Heart right ventricle (tissue), 16 donors: ENCODE measurements at regions not wholly inside any gene's neighbourhood (a gene's known extent, or its start where the extent isn't known, plus 50 kb on each side); places are given as distances from the start of the nearest gene placed in this dataset.

Source experiments
- ATAC-seq, 8 donors: fragments of 200-7000 bp; cut with Tn5 transposase; one replicate each; pipeline ENCODE4 v1.9.1; 2020; ENCODE audit warnings: mild to moderate bottlenecking in 8 of 8, moderate library complexity in 8 of 8, moderate number of reproducible peaks in 1 of 8
- DNase-seq, 2 donors: peaks; one replicate each; pipeline ENCODE4 v3.0.0-alpha.2; 2020
- H3K27ac ChIP-seq, 10 donors: fragments of 200-600 bp; sonication (generic) in 2 of 10; one replicate each; pipeline versions ENCODE4 v1.5.0 to v1.8.0; 2020 to 2022; ENCODE audit warnings: mild to moderate bottlenecking in 3 of 10
- H3K27me3 ChIP-seq, 7 donors: fragments of 200-600 bp; one replicate each; pipeline ENCODE4 v1.8.0; 2021 to 2022; ENCODE audit warnings: mild to moderate bottlenecking in 2 of 7
- H3K36me3 ChIP-seq, 9 donors: fragments of 200-600 bp; sonication (generic) in 1 of 9; one replicate each; pipeline versions ENCODE4 v1.5.0 to v1.8.0; 2020 to 2022; ENCODE audit warnings: mild to moderate bottlenecking in 2 of 9
- H3K4me1 ChIP-seq, 9 donors: fragments of 200-600 bp; sonication (generic) in 1 of 9; one replicate each; pipeline versions ENCODE4 v1.5.0 to v1.8.0; 2020 to 2022; ENCODE audit warnings: mild to moderate bottlenecking in 4 of 9
- H3K4me3 ChIP-seq, 10 donors: fragments of 200-600 bp; sonication (generic) in 2 of 10; one replicate each; pipeline versions ENCODE4 v1.5.0 to v1.8.0; 2020 to 2022; ENCODE audit warnings: mild to moderate bottlenecking in 7 of 10, moderate library complexity in 2 of 10
- H3K9me3 ChIP-seq, 11 donors: fragments of 200-600 bp in 10 of 11; sonication (generic) in 2 of 11; one replicate each; pipeline versions ENCODE4 v1.5.0 to v1.8.0; 2013 to 2022; ENCODE audit warnings: mild to moderate bottlenecking in 2 of 11, control low read depth in 1 of 11, moderate library complexity in 1 of 11
- CTCF ChIP-seq, 9 donors: fragments of 200-600 bp; sonication (generic) in 2 of 9; IDR thresholded peaks; one replicate each; pipeline versions ENCODE4 v1.5.0 to v1.8.0; 2021 to 2022; ENCODE audit warnings: antibody characterized with exemption in 9 of 9, mild to moderate bottlenecking in 5 of 9, moderate library complexity in 1 of 9
- WGBS, 2 donors: extraction: QIAGEN DNeasy Blood & Tissue Kit; methylation state at CpG; one replicate each; pipeline ENCODE4 v1.1.7; 2013; ENCODE audit warnings: inconsistent platforms in 1 of 2; 5-methylcytosine and 5-hydroxymethylcytosine counted together
- intact Hi-C, 10 donors: fragments of 100-400 bp; cut with DNase I; formaldehyde crosslinking; loops; one replicate each; pipeline versions ENCODE4 v1.11.1 to v1.14.2; 2022
- donor health status: Arrhythmogenic right ventricular cardiomyopathy.
- donor health status: ischemic (EF 13 %, LVEDD 7.1; RV severe dilation, severe dysfunction).
- donor health status: healthy with polysubstance abuse.
- donor health status: DM: no; HTN: yes; CAD: no.
- donor health status: DM: no; HTN: no; CAD: no.
- donor health status: ischemic (EF 25% LVEDD 6.9; RV normal size, moderate dysfunction).
- donor health status: ischemic (EF 25% LVEDD 5.7; RV mildly dilated, moderate dysfunction).
- donor health status: healthy.
- donor health status: DM: yes; HTN: yes; CAD: no.
- donor health status: Ischemic cardiomyopathy.
- donor health status: ischemic (EF 35%, LVEDD 5.7; RV mildly dilated, moderate dysfunction).
- donor health status: nonischemic (EF 11% LVEDD 7.7; RV severe dilation, severe dysfunction).
- donor health status: DM: yes; HTN: yes; CAD: no.
- donor health status: PGD.
- donor health status: ischemic (EF 29% LVEDD 5.4; RV normal size, mild dysfunction).
- donor health status: nonischemic (EF 23%, LVEDD 6.1; RV moderate dilation, normal function).

- DNase-seq (no peak), ATAC-seq (no peak)
- no peak overlapping the region for H3K4me3 ChIP-seq
- no peak overlapping the region for H3K27ac ChIP-seq
- H3K27me3 ChIP-seq: no peaks in the 10 kb centered on the region
- H3K36me3 ChIP-seq: no peaks in the 10 kb centered on the region
- 88 to 97% methylated on average over 3 of the region's 3 CpGs for WGBS, 2 donors
- no peak for TF ChIP-seq CTCF (IDR thresholded peaks at IDR 0.05)
- H3K9me3 ChIP-seq: no peaks in the 10 kb centered on the region
- intact Hi-C loops: no loop called here
- H3K4me1 ChIP-seq: no peaks in the 10 kb centered on the region
Observed at GRCh38 chrX:22429704-22430103, 157.0 kb downstream of the CBLL2 start.

- Histone ChIP-seq H3K27me3 (no peaks in the 10 kb centered on the region), H3K4me1 (no peaks in the 10 kb centered on the region), H3K4me3 (no peak overlapping the region), H3K27ac (no peak overlapping the region), H3K9me3 (no peaks in the 10 kb centered on the region), H3K36me3 (no peaks in the 10 kb centered on the region)
- no peak for TF ChIP-seq CTCF (IDR thresholded peaks at IDR 0.05)
- ATAC-seq: no peak
- intact Hi-C loops: no loop called here
- 87 to 91% methylated on average over 5 of the region's 5 CpGs for WGBS, 2 donors
- DNase-seq: no peak
Observed at GRCh38 chrX:22430701-22431100, 158.0 kb downstream of the CBLL2 start.

GRCh38 chrX:22433292-22434070 lies 160.8 kb downstream of the CBLL2 start:
- ATAC-seq (no peak), DNase-seq (no peak)
- no peaks in the 10 kb centered on the region for H3K36me3 ChIP-seq
- no peaks in the 10 kb centered on the region for H3K4me1 ChIP-seq
- H3K4me3 ChIP-seq: no peak overlapping the region
- H3K27ac ChIP-seq: no peak overlapping the region
- no peaks in the 10 kb centered on the region for H3K9me3 ChIP-seq
- no peaks in the 10 kb centered on the region for H3K27me3 ChIP-seq
- 58 to 65% methylated on average over 12 of the region's 12 CpGs for WGBS, 2 donors
- TF ChIP-seq CTCF (IDR thresholded peaks at IDR 0.05): no peak
- intact Hi-C loops: no loop called here

- no peak overlapping the region for H3K4me3 ChIP-seq
- no peak for TF ChIP-seq CTCF (IDR thresholded peaks at IDR 0.05)
- no peaks in the 10 kb centered on the region for H3K4me1 ChIP-seq
- no peak for DNase-seq
- H3K36me3 ChIP-seq: no peaks in the 10 kb centered on the region
- peaks cover 0 to 10% (median 0%) of the 10 kb centered on the region in 11 donors for H3K9me3 ChIP-seq
- intact Hi-C loops: no loop called here
- no peak for ATAC-seq
- H3K27ac ChIP-seq: no peak overlapping the region
- 44 to 54% methylated on average over 1 of the region's 1 CpG for WGBS, 2 donors
- no peaks in the 10 kb centered on the region for H3K27me3 ChIP-seq
Observed at GRCh38 chrX:22445880-22446279, 173.2 kb downstream of the CBLL2 start.
